ENCODE measurements at regions not wholly inside any gene's neighbourhood (a gene's known extent, or its start where the extent isn't known, plus 50 kb on each side); places are given as distances from the start of the nearest gene placed in this dataset.

DNA sequence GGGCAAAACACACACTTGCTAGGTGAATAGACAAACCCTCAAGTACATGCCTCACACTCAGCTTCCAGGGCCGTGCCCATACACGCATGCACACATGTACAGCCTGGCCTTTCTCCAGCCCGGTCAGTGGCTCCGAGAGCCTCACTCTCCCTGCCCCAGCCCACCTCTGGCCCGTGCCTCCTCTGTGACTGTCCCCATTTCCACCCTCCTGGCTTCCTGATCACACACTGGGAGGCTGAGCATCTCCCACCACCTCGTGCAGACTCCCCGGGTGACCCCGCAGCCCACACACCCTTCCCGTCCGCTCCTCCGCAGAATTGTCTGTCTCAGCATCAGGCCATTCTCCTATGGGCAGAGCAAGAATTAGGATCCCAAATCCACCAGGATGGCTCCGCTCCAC, 634.1 kb downstream of the TBC1D22A start:
- H3K9me3 Mint-ChIP-seq, result peaks cover 0 to 6% (median 0%) of the 10 kb centered on the region in 7 donors
- H3K27me3 Mint-ChIP-seq, result no peaks in the 10 kb centered on the region
- Histone ChIP-seq H3K4me1 (ENCODE audit: control insufficient read depth, insufficient read depth, low read length, poor library complexity, severe bottlenecking) (no peaks in the 10 kb centered on the region), H3K9me3 (ENCODE audit: control insufficient read depth in 2 of 2, low read length in 2 of 2) (no peaks in the 10 kb centered on the region), H3K27me3 (ENCODE audit: control insufficient read depth, insufficient read depth, low read length) (no peaks in the 10 kb centered on the region), H3K27ac (ENCODE audit: insufficient read depth, low read length, poor library complexity, severe bottlenecking) (no peak overlapping the region), H3K4me3 (ENCODE audit: low read depth, low read length) (no peak overlapping the region), H3K36me3 (ENCODE audit: control insufficient read depth, insufficient read depth, low read length) (no peaks in the 10 kb centered on the region)
- no peak overlapping the region for H3K27ac Mint-ChIP-seq
- no peaks in the 10 kb centered on the region for H3K36me3 Mint-ChIP-seq
- ATAC-seq (ENCODE audit: low read depth in 2 of 2), result no peak
- no peaks in the 10 kb centered on the region for H3K4me1 Mint-ChIP-seq
- H3K4me3 Mint-ChIP-seq, result no peak overlapping the region
- no peak for DNase-seq

DNA sequence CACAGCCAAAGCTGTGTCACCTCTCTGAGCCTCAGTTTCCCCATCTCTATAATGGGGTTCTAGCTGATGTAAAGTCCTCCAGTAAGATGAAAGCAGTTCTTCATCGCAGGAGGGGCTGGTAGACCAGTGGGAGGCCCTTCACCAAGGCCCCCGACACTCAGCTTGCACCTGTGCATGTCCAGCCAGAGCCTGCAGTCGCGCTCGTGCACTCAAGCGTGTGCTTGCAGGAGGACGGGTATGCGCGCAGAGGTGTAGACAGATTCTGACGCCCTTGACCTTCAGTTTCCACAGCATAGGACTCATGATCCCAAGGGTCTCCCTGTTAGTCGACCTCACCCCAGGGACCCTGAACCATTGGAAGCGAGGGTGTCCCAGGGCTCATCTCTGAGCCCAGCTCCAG, 633.7 kb downstream of the TBC1D22A start:
- Histone ChIP-seq H3K9me3 (ENCODE audit: control insufficient read depth in 2 of 2, low read length in 2 of 2) (no peaks in the 10 kb centered on the region), H3K36me3 (ENCODE audit: control insufficient read depth, insufficient read depth, low read length) (no peaks in the 10 kb centered on the region), H3K27me3 (ENCODE audit: control insufficient read depth, insufficient read depth, low read length) (no peaks in the 10 kb centered on the region), H3K4me1 (ENCODE audit: control insufficient read depth, insufficient read depth, low read length, poor library complexity, severe bottlenecking) (no peaks in the 10 kb centered on the region), H3K4me3 (ENCODE audit: low read depth, low read length) (no peak overlapping the region), H3K27ac (ENCODE audit: insufficient read depth, low read length, poor library complexity, severe bottlenecking) (no peak overlapping the region)
- Mint-ChIP-seq H3K9me3 (peaks cover 0 to 6% (median 0%) of the 10 kb centered on the region in 7 donors), H3K27ac (no peak overlapping the region), H3K4me1 (no peaks in the 10 kb centered on the region), H3K4me3 (no peak overlapping the region), H3K36me3 (no peaks in the 10 kb centered on the region), H3K27me3 (no peaks in the 10 kb centered on the region)
- no peak for DNase-seq
- ATAC-seq (ENCODE audit: low read depth in 2 of 2), result no peak

DNA sequence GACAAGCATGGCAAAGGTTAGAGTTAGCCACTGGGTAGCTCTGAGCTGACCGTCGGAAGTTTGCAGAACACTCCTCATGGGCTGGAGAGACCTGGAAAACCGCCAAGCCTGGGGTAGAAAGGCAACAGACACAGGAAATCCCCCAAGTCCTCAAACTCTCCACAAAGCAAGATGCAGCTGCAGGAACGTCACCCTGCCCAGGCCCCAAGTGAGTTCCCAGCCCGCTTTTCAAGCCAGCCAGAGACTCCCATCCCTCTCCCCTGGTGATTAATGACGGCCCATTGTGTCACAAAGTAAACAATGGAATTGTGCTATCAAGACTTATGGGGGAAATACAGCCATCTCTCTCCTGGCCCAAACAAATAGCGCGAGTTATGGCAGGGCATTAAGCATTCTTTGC, 633.0 kb downstream of the TBC1D22A start:
- Mint-ChIP-seq H3K9me3 (peaks cover 0 to 6% (median 0%) of the 10 kb centered on the region in 7 donors), H3K4me3 (no peak overlapping the region), H3K27ac (no peak overlapping the region), H3K27me3 (no peaks in the 10 kb centered on the region), H3K4me1 (no peaks in the 10 kb centered on the region), H3K36me3 (no peaks in the 10 kb centered on the region)
- Histone ChIP-seq H3K4me1 (ENCODE audit: control insufficient read depth, insufficient read depth, low read length, poor library complexity, severe bottlenecking) (no peaks in the 10 kb centered on the region), H3K27me3 (ENCODE audit: control insufficient read depth, insufficient read depth, low read length) (no peaks in the 10 kb centered on the region), H3K9me3 (ENCODE audit: control insufficient read depth in 2 of 2, low read length in 2 of 2) (no peaks in the 10 kb centered on the region), H3K36me3 (ENCODE audit: control insufficient read depth, insufficient read depth, low read length) (no peaks in the 10 kb centered on the region), H3K4me3 (ENCODE audit: low read depth, low read length) (no peak overlapping the region), H3K27ac (ENCODE audit: insufficient read depth, low read length, poor library complexity, severe bottlenecking) (no peak overlapping the region)
- DNase-seq (no peak), ATAC-seq (ENCODE audit: low read depth in 2 of 2) (no peak)

DNA sequence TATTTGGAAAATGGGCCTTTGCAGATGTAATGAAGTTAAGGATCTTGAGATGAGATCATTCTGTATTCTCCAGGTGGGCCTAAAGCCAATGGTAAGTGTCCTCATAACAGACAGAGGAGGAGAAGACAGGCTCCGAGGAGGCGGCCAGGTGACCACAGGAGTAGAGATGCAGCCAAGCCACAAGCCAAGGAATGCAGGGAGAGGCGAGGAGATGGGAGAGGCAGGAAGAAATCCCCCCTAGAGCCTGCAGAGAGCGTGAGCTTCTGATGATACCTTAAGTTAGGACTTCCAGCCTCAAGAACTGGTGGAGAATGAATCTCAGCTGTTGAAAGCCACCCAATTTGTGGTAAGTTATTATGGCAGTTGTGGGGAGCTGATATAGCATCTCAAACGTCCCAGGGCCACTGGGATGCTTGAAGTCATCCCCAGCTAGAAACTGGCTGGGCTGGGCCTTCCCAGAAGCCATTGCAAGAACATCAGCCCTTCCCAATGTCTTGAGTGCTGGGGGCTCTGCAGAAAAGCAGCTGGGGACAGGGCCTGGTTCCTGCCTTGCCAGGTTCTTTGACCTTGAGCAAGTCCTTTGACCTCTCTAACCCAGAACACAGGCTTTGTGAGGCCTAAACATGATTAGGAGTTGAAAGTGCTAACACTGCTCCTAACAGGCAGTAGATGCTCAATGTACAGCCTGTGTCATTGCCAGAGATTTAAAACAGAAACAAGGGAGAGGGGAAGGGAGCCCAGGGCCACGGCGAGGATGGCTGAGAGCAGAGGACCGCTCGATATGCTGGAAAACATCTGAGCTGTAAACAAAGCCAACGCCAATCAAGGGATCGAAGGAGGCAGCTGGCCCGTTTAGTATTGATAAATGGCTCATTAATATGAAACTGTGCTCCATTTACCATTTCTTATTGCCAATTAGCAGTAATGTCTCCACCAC, 632.3 kb downstream of the TBC1D22A start:
- no peaks in the 10 kb centered on the region for H3K27me3 ChIP-seq (ENCODE audit: control insufficient read depth, insufficient read depth, low read length)
- no peak overlapping the region for H3K27ac ChIP-seq (ENCODE audit: insufficient read depth, low read length, poor library complexity, severe bottlenecking)
- Mint-ChIP-seq H3K9me3 (peaks cover 0 to 6% (median 0%) of the 10 kb centered on the region in 7 donors), H3K36me3 (no peaks in the 10 kb centered on the region), H3K27ac (no peak overlapping the region), H3K4me1 (no peaks in the 10 kb centered on the region), H3K4me3 (no peak overlapping the region), H3K27me3 (no peaks in the 10 kb centered on the region)
- no peak overlapping the region for H3K4me3 ChIP-seq (ENCODE audit: low read depth, low read length)
- no peak for ATAC-seq (ENCODE audit: low read depth in 2 of 2)
- H3K4me1 ChIP-seq (ENCODE audit: control insufficient read depth, insufficient read depth, low read length, poor library complexity, severe bottlenecking), result no peaks in the 10 kb centered on the region
- no peaks in the 10 kb centered on the region for H3K36me3 ChIP-seq (ENCODE audit: control insufficient read depth, insufficient read depth, low read length)
- no peak for DNase-seq
- no peaks in the 10 kb centered on the region for H3K9me3 ChIP-seq (ENCODE audit: control insufficient read depth in 2 of 2, low read length in 2 of 2)

DNA sequence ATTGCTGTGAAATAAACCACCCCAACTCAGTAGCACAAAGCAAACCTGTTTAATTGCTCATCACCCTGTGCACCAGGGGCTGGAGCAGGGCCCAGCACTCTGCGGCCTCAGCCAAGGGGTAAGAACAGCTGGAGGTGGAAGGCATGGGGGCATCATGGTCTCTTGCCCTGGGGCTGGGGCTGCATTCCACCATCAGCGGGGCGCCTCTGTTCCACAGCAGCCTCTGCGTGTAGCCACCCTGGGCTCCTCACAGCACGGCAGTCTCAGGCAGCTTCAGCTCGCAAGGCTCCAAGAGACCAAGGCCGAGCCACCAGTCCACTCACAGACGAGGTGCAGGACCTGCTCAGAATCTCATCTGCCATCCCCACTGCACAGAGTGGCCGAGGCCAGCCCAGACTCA, 630.7 kb downstream of the TBC1D22A start:
- DNase-seq, result no peak
- no peak for ATAC-seq (ENCODE audit: low read depth in 2 of 2)
- Mint-ChIP-seq H3K36me3 (no peaks in the 10 kb centered on the region), H3K27ac (no peak overlapping the region), H3K4me3 (no peak overlapping the region), H3K4me1 (no peaks in the 10 kb centered on the region), H3K27me3 (no peaks in the 10 kb centered on the region), H3K9me3 (peaks cover 0 to 6% (median 0%) of the 10 kb centered on the region in 7 donors)
- no peak overlapping the region for H3K4me3 ChIP-seq (ENCODE audit: low read depth, low read length)
- no peaks in the 10 kb centered on the region for H3K27me3 ChIP-seq (ENCODE audit: control insufficient read depth, insufficient read depth, low read length)
- no peaks in the 10 kb centered on the region for H3K4me1 ChIP-seq (ENCODE audit: control insufficient read depth, insufficient read depth, low read length, poor library complexity, severe bottlenecking)
- no peaks in the 10 kb centered on the region for H3K9me3 ChIP-seq (ENCODE audit: control insufficient read depth in 2 of 2, low read length in 2 of 2)
- H3K36me3 ChIP-seq (ENCODE audit: control insufficient read depth, insufficient read depth, low read length), result no peaks in the 10 kb centered on the region
- H3K27ac ChIP-seq (ENCODE audit: insufficient read depth, low read length, poor library complexity, severe bottlenecking), result no peak overlapping the region

DNA sequence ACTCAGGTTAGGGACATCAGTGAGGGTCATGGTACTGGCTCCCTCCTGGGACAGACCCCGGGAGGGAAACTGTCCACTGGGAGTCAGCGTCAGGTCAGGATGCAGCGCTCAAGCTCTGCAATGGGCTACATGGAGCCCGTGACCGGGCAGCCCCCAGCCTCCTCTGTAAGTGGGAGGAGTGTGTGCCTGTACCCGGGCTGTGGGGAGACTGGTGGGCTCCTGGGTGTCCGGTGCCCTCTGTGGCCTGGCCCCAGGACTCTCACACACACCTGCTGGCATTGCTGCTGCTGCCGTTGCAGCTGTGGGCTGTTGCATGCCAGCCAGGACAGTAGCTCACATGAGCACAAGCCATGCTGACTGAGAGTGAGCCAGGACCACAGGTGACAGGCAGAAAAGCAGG, 630.3 kb downstream of the TBC1D22A start:
- Mint-ChIP-seq H3K4me1 (no peaks in the 10 kb centered on the region), H3K36me3 (no peaks in the 10 kb centered on the region), H3K4me3 (no peak overlapping the region), H3K9me3 (peaks cover 0 to 6% (median 0%) of the 10 kb centered on the region in 7 donors), H3K27ac (no peak overlapping the region), H3K27me3 (no peaks in the 10 kb centered on the region)
- DNase-seq (no peak), ATAC-seq (ENCODE audit: low read depth in 2 of 2) (no peak)
- no peaks in the 10 kb centered on the region for H3K36me3 ChIP-seq (ENCODE audit: control insufficient read depth, insufficient read depth, low read length)
- H3K4me1 ChIP-seq (ENCODE audit: control insufficient read depth, insufficient read depth, low read length, poor library complexity, severe bottlenecking), result no peaks in the 10 kb centered on the region
- no peak overlapping the region for H3K4me3 ChIP-seq (ENCODE audit: low read depth, low read length)
- no peaks in the 10 kb centered on the region for H3K27me3 ChIP-seq (ENCODE audit: control insufficient read depth, insufficient read depth, low read length)
- no peaks in the 10 kb centered on the region for H3K9me3 ChIP-seq (ENCODE audit: control insufficient read depth in 2 of 2, low read length in 2 of 2)
- H3K27ac ChIP-seq (ENCODE audit: insufficient read depth, low read length, poor library complexity, severe bottlenecking), result no peak overlapping the region

DNA sequence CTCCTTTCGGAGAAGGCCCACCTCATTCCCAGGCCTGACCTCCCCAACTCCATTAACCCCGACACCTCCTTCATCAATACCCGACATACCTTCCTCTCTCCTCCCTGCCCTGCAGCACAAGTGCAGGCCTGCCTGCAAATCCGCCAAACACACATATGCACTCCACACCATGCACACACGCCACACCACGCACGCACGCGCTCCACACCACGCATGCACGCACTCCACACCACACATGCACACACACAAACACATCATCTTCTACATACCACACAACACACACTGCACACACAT, 629.6 kb downstream of the TBC1D22A start:
- H3K36me3 ChIP-seq (ENCODE audit: control insufficient read depth, insufficient read depth, low read length), result no peaks in the 10 kb centered on the region
- no peaks in the 10 kb centered on the region for H3K4me1 Mint-ChIP-seq

More for the DNA sequence above, 629.6 kb downstream of the TBC1D22A start:
- Histone ChIP-seq H3K27ac (ENCODE audit: insufficient read depth, low read length, poor library complexity, severe bottlenecking) (no peak overlapping the region), H3K4me1 (ENCODE audit: control insufficient read depth, insufficient read depth, low read length, poor library complexity, severe bottlenecking) (no peaks in the 10 kb centered on the region), H3K4me3 (ENCODE audit: low read depth, low read length) (no peak overlapping the region), H3K9me3 (ENCODE audit: control insufficient read depth in 2 of 2, low read length in 2 of 2) (no peaks in the 10 kb centered on the region), H3K27me3 (ENCODE audit: control insufficient read depth, insufficient read depth, low read length) (no peaks in the 10 kb centered on the region)
- ATAC-seq (ENCODE audit: low read depth in 2 of 2), result no peak
- no peaks in the 10 kb centered on the region for H3K27me3 Mint-ChIP-seq
- H3K9me3 Mint-ChIP-seq, result peaks cover 0 to 2% (median 0%) of the 10 kb centered on the region in 7 donors
- no peaks in the 10 kb centered on the region for H3K36me3 Mint-ChIP-seq
- no peak overlapping the region for H3K27ac Mint-ChIP-seq
- no peak for DNase-seq
- H3K4me3 Mint-ChIP-seq, result no peak overlapping the region
